Mammary epithelial cell (primary cell): ENCODE measurements at regions not wholly inside any gene's neighbourhood (a gene's known extent, or its start where the extent isn't known, plus 50 kb on each side); places are given as distances from the start of the nearest gene placed in this dataset.

Experiments used
- EZH2 ChIP-seq: IDR thresholded peaks from 2 replicates; pipeline ENCODE4 v1.6.1; 2012; ENCODE audit warnings: low read length, inconsistent platforms, borderline replicate concordance
- TF ChIP-seq, protein P1 (sequence below), 2 donors: IDR thresholded peaks in 1 of 2; conservative IDR thresholded peaks in 1 of 2; 2 replicates each; pipeline ENCODE4 v1.5.1; 2011 to 2012; ENCODE audit warnings: inconsistent platforms in 2 of 2, low read length in 2 of 2, mild to moderate bottlenecking in 2 of 2, control low read depth in 1 of 2, low read depth in 1 of 2; ENCODE audit not compliant: insufficient read depth in 1 of 2; ENCODE audit errors: extremely low read depth in 1 of 2

DNA sequence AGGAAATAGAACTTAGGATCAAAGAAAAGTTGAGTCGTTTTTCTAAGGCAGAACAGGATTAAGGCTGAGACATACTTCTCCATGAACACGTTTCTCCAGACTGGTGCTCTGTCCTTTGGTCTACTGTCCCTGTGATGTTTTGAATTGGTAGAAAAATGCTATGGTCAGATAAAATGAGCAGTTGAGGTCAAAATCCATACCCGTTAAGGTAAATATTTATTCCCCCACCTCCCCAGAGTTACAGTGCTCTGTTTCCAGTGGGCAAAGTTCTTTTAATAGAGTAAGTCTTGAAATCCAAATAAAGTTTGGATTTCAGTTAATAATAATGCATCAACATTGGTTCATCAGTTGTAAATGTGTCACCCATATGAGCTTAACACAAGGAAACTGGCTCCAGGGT lies 74.5 kb downstream of the PTHLH start:
- TF ChIP-seq, protein P1, sequence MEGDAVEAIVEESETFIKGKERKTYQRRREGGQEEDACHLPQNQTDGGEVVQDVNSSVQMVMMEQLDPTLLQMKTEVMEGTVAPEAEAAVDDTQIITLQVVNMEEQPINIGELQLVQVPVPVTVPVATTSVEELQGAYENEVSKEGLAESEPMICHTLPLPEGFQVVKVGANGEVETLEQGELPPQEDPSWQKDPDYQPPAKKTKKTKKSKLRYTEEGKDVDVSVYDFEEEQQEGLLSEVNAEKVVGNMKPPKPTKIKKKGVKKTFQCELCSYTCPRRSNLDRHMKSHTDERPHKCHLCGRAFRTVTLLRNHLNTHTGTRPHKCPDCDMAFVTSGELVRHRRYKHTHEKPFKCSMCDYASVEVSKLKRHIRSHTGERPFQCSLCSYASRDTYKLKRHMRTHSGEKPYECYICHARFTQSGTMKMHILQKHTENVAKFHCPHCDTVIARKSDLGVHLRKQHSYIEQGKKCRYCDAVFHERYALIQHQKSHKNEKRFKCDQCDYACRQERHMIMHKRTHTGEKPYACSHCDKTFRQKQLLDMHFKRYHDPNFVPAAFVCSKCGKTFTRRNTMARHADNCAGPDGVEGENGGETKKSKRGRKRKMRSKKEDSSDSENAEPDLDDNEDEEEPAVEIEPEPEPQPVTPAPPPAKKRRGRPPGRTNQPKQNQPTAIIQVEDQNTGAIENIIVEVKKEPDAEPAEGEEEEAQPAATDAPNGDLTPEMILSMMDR (conservative IDR thresholded peaks at IDR 0.05 in 1 of 2, IDR thresholded peaks at IDR 0.05 in 1 of 2; ENCODE audit: extremely low read depth in 1 of 2, insufficient read depth in 1 of 2, low read depth in 1 of 2, low read length in 2 of 2) = no peak
- TF ChIP-seq EZH2 = no peak
